ENCODE measurements at regions not wholly inside any gene's neighbourhood (a gene's known extent, or its start where the extent isn't known, plus 50 kb on each side); places are given as distances from the start of the nearest gene placed in this dataset.
A peak's percentile ranks its signal among the peaks of the same experiment; 100 is the strongest.

GRCh38 chr12:124686370-124687173 is 119.2 kb upstream of the NCOR2 start:
- FAIRE-seq: no peak

- FAIRE-seq: no peak
Measured at GRCh38 chr12:124685689-124686369, 118.4 kb upstream of the NCOR2 start.

- peak; percentile 61 for FAIRE-seq
Measured at GRCh38 chr12:124684971-124685688, 117.7 kb upstream of the NCOR2 start.

- no peak for FAIRE-seq
Measured at GRCh38 chr12:124684496-124684895, 117.1 kb upstream of the NCOR2 start.

GRCh38 chr12:124683152-124684124 is 116.0 kb upstream of the NCOR2 start:
- no peak for FAIRE-seq

- no peak for FAIRE-seq
Measured at GRCh38 chr12:124682425-124683151, 115.2 kb upstream of the NCOR2 start.

GRCh38 chr12:124681779-124682391 is 114.5 kb upstream of the NCOR2 start:
- no peak for FAIRE-seq

- no peak for FAIRE-seq
Measured at GRCh38 chr12:124680863-124681778, 113.7 kb upstream of the NCOR2 start.

GRCh38 chr12:124679533-124680371 is 112.3 kb upstream of the NCOR2 start:
- FAIRE-seq: no peak

- FAIRE-seq: no peak
Measured at GRCh38 chr12:124679047-124679446, 111.6 kb upstream of the NCOR2 start.

- FAIRE-seq: no peak
Measured at GRCh38 chr12:124678421-124678893, 111.0 kb upstream of the NCOR2 start.

GRCh38 chr12:124677552-124678356 is 110.3 kb upstream of the NCOR2 start:
- FAIRE-seq: no peak

- no peak for FAIRE-seq
Measured at GRCh38 chr12:124676714-124677462, 109.5 kb upstream of the NCOR2 start.

GRCh38 chr12:124675881-124676713 is 108.7 kb upstream of the NCOR2 start:
- FAIRE-seq: no peak

- FAIRE-seq: no peak
Measured at GRCh38 chr12:124674937-124675336, 107.5 kb upstream of the NCOR2 start.

Measured in endometrium (tissue), 2 donors.